Spinal cord (tissue), 9 donors: ENCODE measurements at regions not wholly inside any gene's neighbourhood (a gene's known extent, or its start where the extent isn't known, plus 50 kb on each side); places are given as distances from the start of the nearest gene placed in this dataset.

Source experiments
- DNase-seq, 6 donors: peaks; one replicate each; pipeline versions ENCODE4 v3.0.0 to v3.0.0-alpha.2; 2013 to 2015; ENCODE audit warnings: low spot score in 6 of 6, low read depth in 4 of 6
- H3K27ac ChIP-seq: one replicate; pipeline ENCODE4 v1.5.1; 2013; ENCODE audit warnings: low read depth, low read length, control low read depth
- H3K27me3 ChIP-seq: one replicate; pipeline ENCODE4 v1.6.1; 2013; ENCODE audit warnings: low read length; ENCODE audit not compliant: control insufficient read depth, insufficient read depth
- H3K36me3 ChIP-seq: one replicate; pipeline ENCODE4 v1.6.1; 2013; ENCODE audit warnings: low read length; ENCODE audit not compliant: control insufficient read depth, insufficient read depth
- H3K4me1 ChIP-seq: one replicate; pipeline ENCODE4 v1.6.1; 2013; ENCODE audit warnings: low read length; ENCODE audit not compliant: control insufficient read depth, insufficient read depth
- H3K4me3 ChIP-seq: one replicate; pipeline ENCODE4 v1.5.1; 2013; ENCODE audit warnings: low read depth, low read length, control low read depth
- H3K9me3 ChIP-seq: one replicate; pipeline ENCODE4 v1.6.1; 2013; ENCODE audit warnings: low read length; ENCODE audit not compliant: control insufficient read depth, insufficient read depth
- WGBS: methylation state at CpG from one replicate; pipeline ENCODE4 v1.1.5; 2013; ENCODE audit warnings: missing lambda C conversion rate; ENCODE audit not compliant: insufficient coverage; 5-methylcytosine and 5-hydroxymethylcytosine counted together
- donor health status: healthy.

DNA sequence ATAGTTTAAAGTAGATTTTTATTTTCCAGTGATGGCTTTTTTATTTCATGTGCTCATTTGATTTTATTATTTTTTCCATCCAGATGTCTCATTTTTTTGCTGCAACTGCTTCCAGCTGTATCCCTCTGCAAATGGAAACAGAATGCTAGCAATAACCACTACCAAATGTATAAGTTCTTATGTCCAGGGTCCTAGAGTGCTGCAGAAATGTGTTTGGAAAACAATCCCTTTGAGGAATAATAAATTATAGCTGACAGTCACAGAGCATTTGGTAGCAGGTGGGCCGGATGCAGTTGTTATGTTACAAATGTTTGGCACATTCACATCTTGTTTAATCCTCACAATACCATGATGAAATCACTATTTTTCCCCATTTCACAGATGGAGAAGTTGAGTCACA lies 300.7 kb upstream of the PDGFD start:
- H3K9me3 ChIP-seq, result no peaks in the 10 kb centered on the region
- H3K4me1 ChIP-seq, result no peaks in the 10 kb centered on the region
- no CpG with 5 or more reads among the region's 1 CpG for WGBS
- no peaks in the 10 kb centered on the region for H3K27me3 ChIP-seq
- DNase-seq, result peak in 1 of 6 donors; percentile 37
- no peak overlapping the region for H3K27ac ChIP-seq
- H3K4me3 ChIP-seq, result no peak overlapping the region
- no peaks in the 10 kb centered on the region for H3K36me3 ChIP-seq

DNA sequence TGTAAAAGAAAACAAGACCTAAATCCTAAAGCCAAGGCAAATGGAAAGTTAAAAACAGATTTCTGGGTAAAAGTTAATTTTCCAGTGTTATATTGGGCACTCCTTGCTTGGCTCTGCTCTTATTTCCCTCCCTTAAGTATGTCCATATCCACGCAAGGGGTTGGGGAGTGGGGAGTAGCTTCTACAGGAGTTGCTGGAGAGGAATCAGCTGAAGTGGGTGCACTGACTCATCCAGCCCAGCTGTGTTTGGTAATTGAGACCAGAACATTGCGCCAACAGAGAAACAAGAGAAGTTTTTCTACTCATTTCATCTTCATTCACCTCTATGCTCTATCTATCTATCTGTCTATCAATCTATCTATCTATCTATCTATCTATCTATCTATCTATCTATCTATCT lies 298.4 kb upstream of the PDGFD start:
- Histone ChIP-seq H3K4me3 (no peak overlapping the region), H3K27ac (no peak overlapping the region), H3K27me3 (no peaks in the 10 kb centered on the region), H3K36me3 (no peaks in the 10 kb centered on the region), H3K9me3 (no peaks in the 10 kb centered on the region), H3K4me1 (no peaks in the 10 kb centered on the region)
- WGBS, result no CpG with 5 or more reads among the region's 2 CpGs
- DNase-seq, result no peak

DNA sequence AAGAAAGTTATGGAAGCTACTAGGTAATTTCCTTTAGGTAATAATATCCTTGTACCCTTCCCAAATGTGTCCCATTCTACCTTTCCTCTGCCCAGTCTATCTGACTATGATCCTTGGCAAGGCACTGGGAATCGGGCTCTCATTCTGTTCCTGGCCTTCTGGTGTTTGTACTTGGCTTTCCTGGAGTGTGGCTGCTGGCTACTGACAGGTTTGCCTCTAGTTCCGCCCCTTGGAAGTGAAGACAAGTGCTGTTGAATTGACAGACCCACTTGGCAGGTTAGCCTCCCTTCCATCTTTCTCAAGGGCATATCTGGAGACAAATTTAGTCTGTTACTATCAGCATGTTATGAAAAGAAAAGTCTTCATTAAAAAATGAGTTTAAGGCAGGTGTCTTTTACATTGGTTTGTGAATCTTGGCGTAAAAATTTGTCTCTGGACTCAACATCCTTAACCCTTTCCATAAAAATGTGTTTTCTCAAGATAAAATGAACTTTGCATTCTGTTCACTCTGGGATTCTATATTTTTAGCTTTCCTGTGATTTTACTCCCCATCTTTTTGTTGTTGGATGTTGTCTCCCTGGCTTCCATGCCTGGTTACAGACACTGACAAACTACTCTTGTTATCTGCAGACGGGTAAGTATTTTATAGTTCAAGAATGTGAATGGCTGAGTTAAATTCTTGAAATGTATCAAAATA lies 287.4 kb upstream of the PDGFD start:
- Histone ChIP-seq H3K36me3 (no peaks in the 10 kb centered on the region), H3K4me1 (no peaks in the 10 kb centered on the region), H3K4me3 (no peak overlapping the region), H3K9me3 (no peaks in the 10 kb centered on the region), H3K27ac (no peak overlapping the region), H3K27me3 (no peaks in the 10 kb centered on the region)
- WGBS, result 67% methylated on average over 1 of the region's 4 CpGs
- DNase-seq, result peak in 1 of 6 donors; percentile 52

DNA sequence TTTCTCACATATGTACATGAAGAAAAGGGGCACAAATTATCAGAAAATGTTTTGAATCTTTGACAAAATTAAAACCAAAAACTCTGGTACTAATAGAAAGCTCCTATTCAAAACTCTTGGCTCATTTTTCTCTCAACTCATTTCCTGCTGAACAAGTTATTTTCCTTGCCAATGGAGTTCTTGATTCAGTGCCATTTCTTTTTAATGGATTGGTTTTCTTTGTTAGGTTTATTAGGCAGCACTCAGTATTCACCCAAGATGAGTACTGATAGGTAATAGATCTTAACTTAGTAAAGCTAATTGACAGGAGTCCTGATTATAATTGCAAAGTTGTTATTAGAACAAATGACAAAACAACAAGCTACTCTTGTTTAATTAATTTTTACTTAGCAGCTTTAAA lies 279.4 kb upstream of the PDGFD start:
- Histone ChIP-seq H3K4me1 (no peaks in the 10 kb centered on the region), H3K27ac (no peak overlapping the region)

DNA sequence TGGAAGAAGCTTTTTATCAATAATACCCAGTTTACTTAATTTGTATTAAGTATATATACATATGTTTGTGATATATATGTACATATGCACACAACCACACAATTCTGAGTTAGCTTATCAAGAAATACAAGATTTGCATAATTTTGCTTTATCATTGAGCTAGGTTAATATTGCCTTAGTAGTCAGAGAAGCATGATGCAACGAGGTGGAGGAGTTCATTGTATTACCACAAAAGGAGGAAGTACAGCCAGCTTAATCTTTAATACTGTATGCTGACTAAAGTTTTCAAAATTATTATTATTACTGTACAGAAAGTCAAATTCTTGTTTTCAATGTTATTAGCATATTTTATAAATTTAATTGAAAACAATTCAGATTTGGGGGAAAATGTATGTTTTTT lies 278.4 kb upstream of the PDGFD start:
- no CpG with 5 or more reads among the region's 1 CpG for WGBS
- Histone ChIP-seq H3K4me3 (no peak overlapping the region), H3K36me3 (no peaks in the 10 kb centered on the region), H3K4me1 (no peaks in the 10 kb centered on the region), H3K27ac (no peak overlapping the region), H3K9me3 (peaks cover 1% of the 10 kb centered on the region), H3K27me3 (no peaks in the 10 kb centered on the region)
- no peak for DNase-seq

More for the DNA sequence above, 279.4 kb upstream of the PDGFD start:
- Histone ChIP-seq H3K4me3 (no peak overlapping the region), H3K27me3 (no peaks in the 10 kb centered on the region), H3K9me3 (no peaks in the 10 kb centered on the region), H3K36me3 (no peaks in the 10 kb centered on the region)
- peak in 1 of 6 donors; percentile 77 for DNase-seq

DNA sequence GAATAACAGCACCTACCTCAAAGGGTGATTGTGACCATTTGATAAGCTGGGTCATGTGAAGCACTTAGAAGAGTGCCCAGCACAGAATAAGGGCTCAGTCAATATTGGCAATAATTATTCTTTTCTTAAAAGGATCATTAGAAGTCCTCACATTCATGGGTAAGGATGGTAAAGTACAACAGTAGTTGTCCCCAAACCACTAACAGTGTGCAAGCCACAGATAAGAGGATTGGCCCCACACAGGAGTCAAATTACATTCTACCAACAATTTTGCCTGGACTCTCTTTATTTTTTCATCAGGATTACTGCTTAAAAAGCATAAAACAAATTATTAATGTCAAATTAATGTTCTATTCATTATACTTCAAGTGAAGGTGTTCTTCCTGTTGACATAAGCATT lies 271.5 kb upstream of the PDGFD start:
- Histone ChIP-seq H3K9me3 (peaks cover 1% of the 10 kb centered on the region), H3K4me3 (no peak overlapping the region), H3K27me3 (no peaks in the 10 kb centered on the region), H3K4me1 (no peaks in the 10 kb centered on the region), H3K36me3 (no peaks in the 10 kb centered on the region), H3K27ac (no peak overlapping the region)
- no peak for DNase-seq

DNA sequence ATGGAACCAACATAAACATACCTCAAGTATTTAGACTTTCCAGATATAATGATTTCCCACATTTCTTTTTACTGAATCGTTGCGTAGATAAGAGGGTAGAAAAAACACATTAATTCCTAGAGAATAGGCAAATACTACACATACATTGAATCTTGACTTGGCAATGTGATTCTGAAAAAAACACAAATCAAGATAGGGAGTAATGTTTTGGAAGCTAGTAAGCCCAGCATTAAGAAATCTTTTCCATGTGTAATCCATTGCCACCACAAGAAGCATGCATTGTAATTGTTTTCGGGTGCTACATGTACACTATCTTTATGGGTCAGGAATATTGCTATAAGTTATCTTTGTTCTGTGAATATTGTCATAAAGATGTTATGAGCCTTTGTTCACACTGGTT lies 269.8 kb upstream of the PDGFD start:
- no peaks in the 10 kb centered on the region for H3K27me3 ChIP-seq
- H3K36me3 ChIP-seq, result no peaks in the 10 kb centered on the region
- no peaks in the 10 kb centered on the region for H3K4me1 ChIP-seq
- no CpG with 5 or more reads among the region's 3 CpGs for WGBS
- H3K27ac ChIP-seq, result no peak overlapping the region
- DNase-seq, result no peak
- H3K4me3 ChIP-seq, result no peak overlapping the region
- H3K9me3 ChIP-seq, result peaks cover 1% of the 10 kb centered on the region

DNA sequence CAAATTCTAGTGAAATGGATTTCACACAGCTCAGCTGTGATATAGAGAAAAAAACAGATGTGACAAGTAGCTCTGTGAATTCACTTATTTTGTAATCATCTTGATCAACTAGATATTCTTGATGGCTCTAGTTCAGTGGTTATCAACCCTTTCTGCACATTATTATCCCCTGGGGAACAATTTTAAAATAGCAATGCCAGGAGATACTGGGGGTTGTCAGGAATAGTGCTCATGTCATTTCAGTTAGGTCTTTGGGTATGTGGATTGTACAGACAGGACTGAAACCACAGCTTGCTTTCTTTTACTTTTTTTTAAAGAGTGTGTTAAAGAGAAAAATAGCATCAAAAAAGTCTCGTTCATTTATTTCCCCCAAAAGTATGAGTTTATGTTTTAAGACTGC lies 269.0 kb upstream of the PDGFD start:
- no peak overlapping the region for H3K27ac ChIP-seq
- no CpG with 5 or more reads among the region's 1 CpG for WGBS

DNA sequence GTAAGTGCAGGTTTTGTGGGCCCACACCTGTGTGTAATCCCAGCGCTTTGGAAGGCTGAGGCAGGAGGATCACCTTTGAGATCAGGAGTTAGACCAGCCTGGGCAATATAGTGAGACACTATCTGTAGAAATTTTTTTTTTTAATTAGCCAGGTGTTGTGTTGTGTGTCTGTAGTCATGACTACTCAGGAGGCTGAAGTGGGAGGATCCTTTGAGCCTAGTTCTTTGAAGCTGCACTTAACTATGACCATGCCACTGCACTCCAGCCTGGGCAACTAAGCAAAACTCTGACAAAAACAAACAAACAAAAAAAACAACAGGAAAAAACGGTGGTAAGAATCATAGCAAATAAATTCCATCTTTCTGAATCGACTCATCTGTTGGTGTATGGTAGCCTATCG lies 268.6 kb upstream of the PDGFD start:
- H3K9me3 ChIP-seq, result no peaks in the 10 kb centered on the region
- H3K27ac ChIP-seq, result no peak overlapping the region
- no peaks in the 10 kb centered on the region for H3K36me3 ChIP-seq
- 100% methylated on average over 1 of the region's 4 CpGs for WGBS
- H3K27me3 ChIP-seq, result no peaks in the 10 kb centered on the region
- no peaks in the 10 kb centered on the region for H3K4me1 ChIP-seq
- no peak for DNase-seq
- no peak overlapping the region for H3K4me3 ChIP-seq

More for the DNA sequence above, 269.0 kb upstream of the PDGFD start:
- peak in 1 of 6 donors; percentile 18 for DNase-seq
- Histone ChIP-seq H3K27me3 (no peaks in the 10 kb centered on the region), H3K4me1 (no peaks in the 10 kb centered on the region), H3K4me3 (no peak overlapping the region), H3K9me3 (no peaks in the 10 kb centered on the region), H3K36me3 (no peaks in the 10 kb centered on the region)

DNA sequence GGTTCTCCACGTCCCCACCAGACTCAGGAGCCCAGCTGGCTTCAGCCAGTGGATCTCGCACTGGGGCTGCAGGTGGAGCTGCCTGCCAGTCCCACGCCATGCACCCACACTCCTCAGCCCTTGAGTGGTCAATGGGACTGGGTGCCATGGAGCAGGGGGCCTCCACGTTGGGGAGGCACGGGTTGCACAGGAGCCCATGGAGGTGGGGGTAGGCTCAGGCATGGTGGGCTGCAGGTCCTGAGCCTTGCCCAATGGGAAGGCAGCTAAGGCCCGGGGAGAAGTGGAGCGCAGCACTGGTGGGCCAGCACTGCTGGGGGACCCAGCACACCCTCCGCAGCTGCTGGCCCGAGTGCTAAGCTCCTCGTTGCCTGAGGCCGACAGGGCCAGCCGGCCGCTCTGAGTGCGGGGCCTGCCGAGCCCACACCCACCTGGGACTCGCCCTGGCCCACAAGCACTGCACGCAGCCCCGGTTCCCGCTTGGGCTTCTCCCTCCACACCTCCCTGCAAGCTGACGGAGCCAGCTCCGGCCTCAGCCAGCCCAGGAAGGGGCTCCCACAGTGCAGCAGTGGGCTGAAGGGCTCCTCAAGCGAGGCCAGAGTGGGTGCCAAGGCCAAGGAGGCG lies 258.5 kb upstream of the PDGFD start:
- 97% methylated on average over 22 of the region's 23 CpGs for whole genome bisulfite sequencing

More for the DNA sequence above, 258.5 kb upstream of the PDGFD start:
- Histone ChIP-seq H3K4me1 (no peaks in the 10 kb centered on the region), H3K9me3 (no peaks in the 10 kb centered on the region), H3K27ac (no peak overlapping the region), H3K4me3 (no peak overlapping the region), H3K27me3 (no peaks in the 10 kb centered on the region), H3K36me3 (no peaks in the 10 kb centered on the region)
- DNase-seq, result no peak
